BLaER1 treated with 17β-estradiol and CSF1 and Interleukin-3, amounts not matched to agents 10 nM and 100 nM (cell line): ENCODE measurements at regions not wholly inside any gene's neighbourhood (a gene's known extent, or its start where the extent isn't known, plus 50 kb on each side); places are given as distances from the start of the nearest gene placed in this dataset.

Source experiments
- H3K27ac ChIP-seq, 11 experiments: shearing (Covaris generic); formaldehyde crosslinking; 2 replicates each; pipeline ENCODE4 v1.8.1; 2022
- H3K27me3 ChIP-seq, 11 experiments: shearing (Covaris generic); formaldehyde crosslinking; 2 replicates each; pipeline ENCODE4 v1.8.1; 2022
- H3K36me3 ChIP-seq, 11 experiments: shearing (Covaris generic); formaldehyde crosslinking; 2 replicates each; pipeline ENCODE4 v1.8.1; 2022
- H3K4me1 ChIP-seq, 10 experiments: shearing (Covaris generic); formaldehyde crosslinking; 2 replicates each; pipeline ENCODE4 v1.8.1; 2022
- H3K4me2 ChIP-seq, 11 experiments: shearing (Covaris generic); formaldehyde crosslinking; 2 replicates each; pipeline ENCODE4 v1.8.1; 2022
- H3K4me3 ChIP-seq, 10 experiments: shearing (Covaris generic); formaldehyde crosslinking; 2 replicates each; pipeline ENCODE4 v1.8.1; 2022
- H3K9ac ChIP-seq, 11 experiments: shearing (Covaris generic); formaldehyde crosslinking; 2 replicates each; pipeline ENCODE4 v1.8.1; 2022
- H3K9me3 ChIP-seq, 11 experiments: shearing (Covaris generic); formaldehyde crosslinking; replicated peaks in 1 of 11; 2 replicates each; pipeline ENCODE4 v1.8.1; 2022
- H4K20me1 ChIP-seq, 11 experiments: shearing (Covaris generic); formaldehyde crosslinking; 2 replicates each; pipeline ENCODE4 v1.8.1; 2022
- Cebpa-rat ChIP-seq, 11 experiments: shearing (Covaris generic); IDR thresholded peaks; 2 replicates each; pipeline ENCODE4 v1.8.1; 2022

DNA sequence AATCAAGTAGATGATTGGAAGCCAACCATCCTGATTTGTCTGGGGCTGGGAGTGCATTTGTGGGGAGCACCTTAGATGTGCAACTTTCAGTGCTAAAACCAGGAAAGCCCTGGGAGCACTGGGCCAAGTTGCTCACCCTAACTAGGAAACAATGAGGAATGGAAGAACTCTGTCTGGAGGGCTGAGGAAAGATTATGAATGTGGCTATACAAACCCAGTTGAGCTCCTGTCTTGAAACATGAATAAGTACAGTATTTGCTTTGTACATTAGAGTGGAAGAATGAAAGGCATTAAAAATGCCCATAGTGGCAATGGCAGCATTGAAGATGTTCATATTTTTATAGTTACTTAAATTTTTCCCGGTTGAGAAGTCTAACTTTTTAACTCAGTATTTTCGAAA lies 121.1 kb downstream of the HDGFL1 start:
- no peak for TF ChIP-seq Cebpa-rat (IDR thresholded peaks at IDR 0.05)
- no peaks in the 10 kb centered on the region for H3K4me1 ChIP-seq
- 0 out of 22 replicates have a peak, but pooled peaks cover 0 to 6% (median 0%) of the 10 kb centered on the region in 11 experiments for H3K9me3 ChIP-seq
- H3K4me3 ChIP-seq: no peak overlapping the region
- H3K36me3 ChIP-seq: no peaks in the 10 kb centered on the region
- H3K27ac ChIP-seq: no peak overlapping the region
- no peak overlapping the region for H3K9ac ChIP-seq
- no peaks in the 10 kb centered on the region for H4K20me1 ChIP-seq
- no peak overlapping the region for H3K4me2 ChIP-seq
- no peaks in the 10 kb centered on the region for H3K27me3 ChIP-seq

- Histone ChIP-seq H3K27me3 (no peaks in the 10 kb centered on the region), H4K20me1 (no peaks in the 10 kb centered on the region), H3K36me3 (no peaks in the 10 kb centered on the region), H3K9ac (no peak overlapping the region), H3K4me3 (no peak overlapping the region), H3K4me2 (no peak overlapping the region), H3K4me1 (no peaks in the 10 kb centered on the region), H3K9me3 (0 out of 22 replicates have a peak, but pooled peaks cover 0 to 6% (median 0%) of the 10 kb centered on the region in 11 experiments), H3K27ac (no peak overlapping the region)
- no peak for TF ChIP-seq Cebpa-rat (IDR thresholded peaks at IDR 0.05)
Observed at GRCh38 chr6:22694092-22694724, 124.8 kb downstream of the HDGFL1 start.

DNA sequence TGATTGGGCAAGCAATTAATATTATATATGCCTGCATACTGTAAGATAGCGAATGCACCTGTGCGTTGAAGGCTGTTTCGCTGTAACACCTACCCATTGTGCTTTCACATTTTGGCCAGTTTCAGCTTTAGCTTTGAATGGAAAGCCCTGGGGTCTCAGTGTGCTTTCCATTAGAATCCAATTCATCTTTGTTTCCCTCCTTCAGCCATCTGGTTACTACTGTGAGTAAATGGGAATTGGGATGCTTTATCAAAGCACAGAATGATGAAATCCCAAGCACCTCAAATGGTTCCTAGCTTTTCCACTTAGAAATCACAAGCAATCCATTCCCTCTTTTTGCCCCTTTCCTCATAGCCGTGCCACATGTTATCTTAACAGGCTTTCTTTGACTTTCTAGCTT lies 127.1 kb downstream of the HDGFL1 start:
- H3K27me3 ChIP-seq: no peaks in the 10 kb centered on the region
- H3K4me3 ChIP-seq: no peak overlapping the region
- no peak for TF ChIP-seq Cebpa-rat (IDR thresholded peaks at IDR 0.05)
- H3K4me1 ChIP-seq: no peaks in the 10 kb centered on the region
- H3K9ac ChIP-seq: no peak overlapping the region
- H3K9me3 ChIP-seq: no peaks in the 10 kb centered on the region
- no peaks in the 10 kb centered on the region for H3K36me3 ChIP-seq
- H3K4me2 ChIP-seq: no peak overlapping the region
- H4K20me1 ChIP-seq: no peaks in the 10 kb centered on the region
- no peak overlapping the region for H3K27ac ChIP-seq

DNA sequence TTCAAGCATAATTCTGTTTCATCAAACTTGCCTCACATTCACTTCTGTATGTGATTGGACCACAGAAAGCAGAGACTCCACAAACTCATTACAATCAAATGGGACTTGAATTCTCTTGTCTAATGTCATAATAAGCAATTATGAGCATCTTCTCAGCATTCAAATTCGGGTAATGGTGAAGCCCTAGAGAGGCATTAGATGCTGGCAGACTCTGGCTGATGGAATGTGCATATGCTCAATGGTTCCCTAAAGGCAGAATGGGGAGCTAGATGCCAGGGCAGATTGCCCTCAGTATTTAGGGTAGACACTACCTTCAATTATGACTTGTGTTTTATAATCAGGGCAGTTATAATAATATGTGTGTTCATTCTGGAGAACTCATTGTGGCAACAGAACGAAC lies 127.9 kb downstream of the HDGFL1 start:
- no peaks in the 10 kb centered on the region for H3K9me3 ChIP-seq
- no peak overlapping the region for H3K9ac ChIP-seq
- no peaks in the 10 kb centered on the region for H3K4me1 ChIP-seq
- no peaks in the 10 kb centered on the region for H4K20me1 ChIP-seq
- H3K4me3 ChIP-seq: no peak overlapping the region
- no peaks in the 10 kb centered on the region for H3K36me3 ChIP-seq
- no peaks in the 10 kb centered on the region for H3K27me3 ChIP-seq
- no peak overlapping the region for H3K4me2 ChIP-seq
- no peak overlapping the region for H3K27ac ChIP-seq
- no peak for TF ChIP-seq Cebpa-rat (IDR thresholded peaks at IDR 0.05)

GRCh38 chr6:22699151-22699550 lies 129.8 kb downstream of the HDGFL1 start:
- Histone ChIP-seq H3K4me3 (no peak overlapping the region), H3K4me2 (no peak overlapping the region), H3K36me3 (no peaks in the 10 kb centered on the region), H3K9me3 (no peaks in the 10 kb centered on the region), H3K27ac (no peak overlapping the region), H3K9ac (no peak overlapping the region), H4K20me1 (no peaks in the 10 kb centered on the region), H3K27me3 (no peaks in the 10 kb centered on the region), H3K4me1 (no peaks in the 10 kb centered on the region)
- no peak for TF ChIP-seq Cebpa-rat (IDR thresholded peaks at IDR 0.05)

DNA sequence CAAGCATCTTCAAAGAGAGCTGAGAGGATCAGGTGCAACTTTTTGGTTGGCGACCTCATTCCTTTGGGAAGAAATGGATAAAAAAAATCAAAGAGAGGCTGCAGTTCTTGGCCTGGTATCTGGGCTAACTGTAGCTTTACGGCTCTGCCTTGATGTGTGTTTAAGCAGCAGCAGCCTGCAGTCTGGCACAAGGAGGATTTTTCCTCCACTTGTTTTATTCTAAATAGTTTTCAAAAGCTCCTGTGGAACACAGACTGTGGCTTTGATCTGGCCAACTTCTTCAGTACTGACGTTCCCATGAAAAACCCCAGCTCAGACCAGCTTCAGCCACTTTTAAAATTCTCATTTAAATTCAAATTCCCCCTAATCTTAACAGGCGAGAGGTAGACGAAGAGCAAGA lies 137.3 kb downstream of the HDGFL1 start:
- no peak for TF ChIP-seq Cebpa-rat (IDR thresholded peaks at IDR 0.05)
- H4K20me1 ChIP-seq: no peaks in the 10 kb centered on the region; a peak in 1 of 22 replicates
- H3K4me3 ChIP-seq: no peak overlapping the region
- H3K9ac ChIP-seq: no peak overlapping the region
- H3K9me3 ChIP-seq: no peaks in the 10 kb centered on the region
- no peaks in the 10 kb centered on the region for H3K36me3 ChIP-seq
- H3K27ac ChIP-seq: no peak overlapping the region
- H3K4me2 ChIP-seq: no peak overlapping the region
- no peaks in the 10 kb centered on the region for H3K27me3 ChIP-seq
- no peaks in the 10 kb centered on the region for H3K4me1 ChIP-seq

DNA sequence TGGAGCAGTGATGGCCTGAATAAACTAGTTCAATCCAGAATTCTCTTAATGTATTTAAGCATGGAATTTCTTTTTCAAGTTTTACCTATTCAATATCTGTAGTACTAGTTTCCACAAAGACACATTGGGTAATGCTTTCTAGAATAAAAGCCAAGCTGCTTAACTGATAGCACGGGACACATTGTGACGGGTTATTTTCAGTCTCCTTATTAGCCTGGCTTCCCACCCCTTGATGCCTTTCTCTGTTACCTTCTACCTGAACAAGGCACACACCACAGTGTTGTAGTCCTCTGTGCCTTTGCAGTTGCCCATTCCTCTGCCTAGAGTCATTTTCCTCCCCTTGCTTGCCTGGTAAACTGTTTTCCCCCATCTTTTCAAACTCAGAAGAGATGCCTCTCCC lies 139.1 kb downstream of the HDGFL1 start:
- Histone ChIP-seq H3K27me3 (no peaks in the 10 kb centered on the region), H3K27ac (no peak overlapping the region), H3K4me1 (no peaks in the 10 kb centered on the region), H3K36me3 (no peaks in the 10 kb centered on the region), H3K4me3 (no peak overlapping the region), H3K4me2 (no peak overlapping the region), H3K9ac (no peak overlapping the region), H3K9me3 (no peaks in the 10 kb centered on the region), H4K20me1 (no peaks in the 10 kb centered on the region; a peak in 1 of 22 replicates)
- TF ChIP-seq Cebpa-rat (IDR thresholded peaks at IDR 0.05): no peak

GRCh38 chr6:22709803-22710202 lies 140.4 kb downstream of the HDGFL1 start:
- no peaks in the 10 kb centered on the region for H3K36me3 ChIP-seq
- H4K20me1 ChIP-seq: no peaks in the 10 kb centered on the region; a peak in 1 of 22 replicates
- H3K27me3 ChIP-seq: no peaks in the 10 kb centered on the region
- no peaks in the 10 kb centered on the region for H3K9me3 ChIP-seq
- no peak overlapping the region for H3K4me2 ChIP-seq
- H3K9ac ChIP-seq: no peak overlapping the region
- H3K4me3 ChIP-seq: no peak overlapping the region
- no peak overlapping the region for H3K27ac ChIP-seq
- TF ChIP-seq Cebpa-rat (IDR thresholded peaks at IDR 0.05): no peak
- no peaks in the 10 kb centered on the region for H3K4me1 ChIP-seq

DNA sequence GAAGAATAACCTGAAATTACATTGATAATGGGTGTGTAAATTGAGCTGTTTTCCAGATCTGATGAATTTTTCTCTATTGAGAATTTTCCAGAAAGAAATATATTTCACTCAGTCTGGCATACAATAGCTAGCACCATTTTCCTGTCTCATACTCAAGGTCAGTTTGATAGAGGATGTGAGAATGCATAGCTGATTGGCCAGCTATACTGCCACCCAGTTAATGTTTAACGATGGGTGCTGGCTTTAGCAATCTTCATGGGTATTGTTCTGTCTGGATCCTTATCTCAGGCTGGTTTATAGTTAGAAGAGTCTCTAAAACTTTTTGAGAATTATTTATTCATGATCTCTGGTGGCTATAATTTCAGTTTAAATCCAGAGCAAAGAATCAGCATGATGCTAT lies 147.4 kb downstream of the HDGFL1 start:
- H3K4me2 ChIP-seq: no peak overlapping the region
- TF ChIP-seq Cebpa-rat (IDR thresholded peaks at IDR 0.05): no peak

GRCh38 chr6:22717915-22718314 lies 148.5 kb downstream of the HDGFL1 start:
- H3K4me2 ChIP-seq: no peak overlapping the region
- no peaks in the 10 kb centered on the region for H3K4me1 ChIP-seq
- H3K4me3 ChIP-seq: no peak overlapping the region
- no peaks in the 10 kb centered on the region; a peak in 1 of 22 replicates for H3K36me3 ChIP-seq
- H3K27ac ChIP-seq: no peak overlapping the region
- no peaks in the 10 kb centered on the region for H4K20me1 ChIP-seq
- H3K27me3 ChIP-seq: no peaks in the 10 kb centered on the region
- TF ChIP-seq Cebpa-rat (IDR thresholded peaks at IDR 0.05): no peak
- H3K9me3 ChIP-seq: peaks cover 9 to 21% (median 15%) of the 10 kb centered on the region in 11 experiments
- no peak overlapping the region for H3K9ac ChIP-seq

More for the DNA sequence above, 147.4 kb downstream of the HDGFL1 start:
- H3K4me3 ChIP-seq: no peak overlapping the region
- no peaks in the 10 kb centered on the region for H3K36me3 ChIP-seq
- peaks cover 0 to 9% (median 3%) of the 10 kb centered on the region in 11 experiments; a peak in 5 of 22 replicates for H3K9me3 ChIP-seq
- H3K27ac ChIP-seq: no peak overlapping the region
- H3K9ac ChIP-seq: no peak overlapping the region
- no peaks in the 10 kb centered on the region for H3K27me3 ChIP-seq
- no peaks in the 10 kb centered on the region for H4K20me1 ChIP-seq
- no peaks in the 10 kb centered on the region for H3K4me1 ChIP-seq
